Endothelial cell of umbilical vein (primary cell): ENCODE measurements at regions not wholly inside any gene's neighbourhood (a gene's known extent, or its start where the extent isn't known, plus 50 kb on each side); places are given as distances from the start of the nearest gene placed in this dataset.

ENCODE experiments used
- JUN ChIP-seq: IDR thresholded peaks from 2 replicates; pipeline ENCODE4 v1.6.1; 2011; ENCODE audit warnings: borderline replicate concordance, low read depth; ENCODE audit not compliant: insufficient read length, insufficient read depth
- MAX ChIP-seq: IDR thresholded peaks from 2 replicates; pipeline ENCODE4 v1.6.1; 2011; ENCODE audit not compliant: insufficient read depth, insufficient read length
- POLR2AphosphoS5 ChIP-seq: IDR thresholded peaks from 2 replicates; pipeline ENCODE4 v1.6.1; 2012; ENCODE audit warnings: low read depth, mild to moderate bottlenecking, control low read depth, low read length, moderate library complexity; ENCODE audit not compliant: insufficient read depth
- TF ChIP-seq, protein P1 (sequence below), 2 donors: IDR thresholded peaks; 1 replicate in 1 of 2; 2 replicates in 1 of 2; pipeline ENCODE4 v1.5.1; 2011; ENCODE audit warnings: low read length in 2 of 2, mild to moderate bottlenecking in 2 of 2, moderate library complexity in 2 of 2, control low read depth in 1 of 2, inconsistent platforms in 1 of 2, low read depth in 1 of 2; ENCODE audit not compliant: insufficient read depth in 1 of 2; ENCODE audit errors: extremely low read depth in 1 of 2

DNA sequence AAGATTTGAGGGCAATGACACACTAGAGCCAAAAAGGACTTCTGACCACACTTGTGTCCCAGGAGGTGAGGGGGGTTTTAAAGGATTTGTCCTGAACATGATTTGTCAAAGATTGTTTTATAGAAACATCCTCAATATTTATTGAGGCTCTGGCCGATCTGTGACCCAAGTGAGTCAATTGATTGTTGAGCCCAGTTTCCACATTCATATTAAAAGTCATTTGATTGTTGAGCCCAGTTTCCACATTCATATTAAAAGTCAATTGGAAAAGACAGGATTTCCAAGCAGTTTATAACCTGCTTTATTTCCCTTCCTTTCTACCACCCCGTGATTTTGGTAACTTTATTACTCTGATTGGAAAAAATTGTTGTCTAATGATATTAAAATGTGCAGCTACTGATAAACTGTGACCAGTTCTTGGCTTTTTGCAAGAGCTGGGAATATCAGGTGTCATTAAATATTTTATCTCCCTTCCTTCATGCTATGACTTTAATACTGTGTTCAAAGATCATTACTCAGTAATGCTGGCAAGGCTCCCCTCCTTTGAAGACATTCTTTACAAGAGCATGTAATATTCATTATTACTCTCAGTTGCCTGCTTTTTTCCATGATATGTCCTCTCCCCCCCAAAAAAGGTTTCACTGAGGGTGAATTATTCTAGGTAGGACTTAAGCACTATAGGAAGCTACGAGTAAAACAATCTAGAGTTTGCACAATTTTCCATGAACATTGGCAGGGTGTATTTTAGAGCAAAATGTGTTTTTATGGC lies 75.3 kb downstream of the HRH4 start:
- TF ChIP-seq, protein P1, sequence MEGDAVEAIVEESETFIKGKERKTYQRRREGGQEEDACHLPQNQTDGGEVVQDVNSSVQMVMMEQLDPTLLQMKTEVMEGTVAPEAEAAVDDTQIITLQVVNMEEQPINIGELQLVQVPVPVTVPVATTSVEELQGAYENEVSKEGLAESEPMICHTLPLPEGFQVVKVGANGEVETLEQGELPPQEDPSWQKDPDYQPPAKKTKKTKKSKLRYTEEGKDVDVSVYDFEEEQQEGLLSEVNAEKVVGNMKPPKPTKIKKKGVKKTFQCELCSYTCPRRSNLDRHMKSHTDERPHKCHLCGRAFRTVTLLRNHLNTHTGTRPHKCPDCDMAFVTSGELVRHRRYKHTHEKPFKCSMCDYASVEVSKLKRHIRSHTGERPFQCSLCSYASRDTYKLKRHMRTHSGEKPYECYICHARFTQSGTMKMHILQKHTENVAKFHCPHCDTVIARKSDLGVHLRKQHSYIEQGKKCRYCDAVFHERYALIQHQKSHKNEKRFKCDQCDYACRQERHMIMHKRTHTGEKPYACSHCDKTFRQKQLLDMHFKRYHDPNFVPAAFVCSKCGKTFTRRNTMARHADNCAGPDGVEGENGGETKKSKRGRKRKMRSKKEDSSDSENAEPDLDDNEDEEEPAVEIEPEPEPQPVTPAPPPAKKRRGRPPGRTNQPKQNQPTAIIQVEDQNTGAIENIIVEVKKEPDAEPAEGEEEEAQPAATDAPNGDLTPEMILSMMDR (IDR thresholded peaks at IDR 0.05; ENCODE audit: extremely low read depth in 1 of 2, insufficient read depth in 1 of 2, low read depth in 1 of 2, low read length in 2 of 2) = no peak
- no peak for TF ChIP-seq MAX
- TF ChIP-seq POLR2AphosphoS5 = no peak
- no peak for TF ChIP-seq JUN
